Gastrocnemius medialis (tissue), 4 donors: ENCODE measurements at regions not wholly inside any gene's neighbourhood (a gene's known extent, or its start where the extent isn't known, plus 50 kb on each side); places are given as distances from the start of the nearest gene placed in this dataset.

ENCODE experiments used
- CTCF ChIP-seq, 5 experiments: fragments of 450-650 bp in 3 of 5; fragments of 200-600 bp in 2 of 5; sonication (generic) in 2 of 5; IDR thresholded peaks in 4 of 5; conservative IDR thresholded peaks in 1 of 5; 1 replicate in 4 of 5; 2 replicates in 1 of 5; pipeline ENCODE4 v1.5.1; 2016 to 2019; ENCODE audit warnings: antibody characterized with exemption in 5 of 5, mild to moderate bottlenecking in 3 of 5, moderate library complexity in 3 of 5
- POLR2A ChIP-seq, 2 donors: fragments of 450-650 bp; IDR thresholded peaks; one replicate each; pipeline ENCODE4 v1.6.1; 2017; ENCODE audit warnings: antibody characterized with exemption in 2 of 2, mild to moderate bottlenecking in 2 of 2, moderate library complexity in 2 of 2

GRCh38 chr16:79270011-79270410 lies 330.5 kb downstream of the MAF start:
- TF ChIP-seq CTCF (IDR thresholded peaks at IDR 0.05 in 4 of 5, conservative IDR thresholded peaks at IDR 0.05 in 1 of 5): no peak
- TF ChIP-seq POLR2A (IDR thresholded peaks at IDR 0.05): no peak
